B cell (primary cell): ENCODE measurements at regions not wholly inside any gene's neighbourhood (a gene's known extent, or its start where the extent isn't known, plus 50 kb on each side); places are given as distances from the start of the nearest gene placed in this dataset.

Experiments
- ATAC-seq: fragments of 200-7000 bp; cut with Tn5 transposase; one replicate; pipeline ENCODE4 v1.10.0; 2021; ENCODE audit warnings: low read depth, mild to moderate bottlenecking, moderate number of reproducible peaks, moderate library complexity
- CTCF ChIA-PET: fragments of 350-600 bp; sonication (Branson Sonifier 250); formaldehyde crosslinking; loops from one replicate; lab custom pipeline; 2021; ENCODE audit warnings: antibody characterized with exemption, inconsistent platforms; lab: Charles Lee
- POLR2A ChIA-PET: fragments of 350-600 bp; sonication (Branson Sonifier 250); formaldehyde crosslinking; loops from one replicate; lab custom pipeline; 2021; ENCODE audit warnings: antibody characterized with exemption; lab: Charles Lee
- DNase-seq: peaks from one replicate; pipeline ENCODE4 v3.0.0; 2013
- H2AFZ ChIP-seq: 2 replicates; pipeline ENCODE4 v1.6.1; 2012; ENCODE audit warnings: mild to moderate bottlenecking, low read depth, low read length; ENCODE audit not compliant: insufficient read depth, poor library complexity, severe bottlenecking
- H3K27ac ChIP-seq, 2 donors: 1 replicate in 1 of 2; 2 replicates in 1 of 2; pipeline ENCODE4 v1.5.1; 2012 to 2013; ENCODE audit warnings: low read length in 2 of 2, mild to moderate bottlenecking in 2 of 2, moderate library complexity in 1 of 2
- H3K27me3 ChIP-seq, 4 experiments: fragments of 200-600 bp in 1 of 4; sonication (generic) in 1 of 4; replicated peaks in 1 of 4; 1 replicate in 2 of 4; 2 replicates in 2 of 4; pipeline versions ENCODE4 v1.6.1 to v1.7.0; 2013 to 2016; ENCODE audit warnings: low read length in 3 of 4, mild to moderate bottlenecking in 2 of 4, mixed read lengths in 1 of 4, moderate library complexity in 1 of 4; ENCODE audit not compliant: insufficient read depth in 4 of 4, control insufficient read depth in 3 of 4; ENCODE audit errors: control extremely low read depth in 1 of 4
- H3K36me3 ChIP-seq, 2 experiments: replicated peaks in 1 of 2; 1 replicate in 1 of 2; 2 replicates in 1 of 2; pipeline versions ENCODE4 v1.6.1 to v1.7.1; 2013; ENCODE audit warnings: low read length in 1 of 2; ENCODE audit not compliant: insufficient read depth in 2 of 2, control insufficient read depth in 1 of 2; ENCODE audit errors: control extremely low read depth in 1 of 2, extremely low read depth in 1 of 2
- H3K4me1 ChIP-seq, 2 donors: fragments of 200-600 bp in 1 of 2; sonication (generic) in 1 of 2; 1 replicate in 1 of 2; 2 replicates in 1 of 2; pipeline versions ENCODE4 v1.5.1 to v1.6.1; 2013 to 2017; ENCODE audit warnings: low read length in 2 of 2; ENCODE audit not compliant: control insufficient read depth in 2 of 2, insufficient read depth in 2 of 2
- H3K4me2 ChIP-seq: replicated peaks from 2 replicates; pipeline ENCODE3; 2012; ENCODE audit warnings: mild to moderate bottlenecking, low read depth, low read length; ENCODE audit not compliant: poor library complexity, severe bottlenecking
- H3K4me3 ChIP-seq, 5 experiments: fragments of 200-600 bp in 1 of 5; sonication (generic) in 1 of 5; 1 replicate in 3 of 5; 2 replicates in 2 of 5; pipeline versions ENCODE4 v1.5.1 to v1.7.0; 2011 to 2016; ENCODE audit warnings: low read length in 4 of 5, mild to moderate bottlenecking in 4 of 5, low read depth in 2 of 5, control low read depth in 1 of 5, moderate library complexity in 1 of 5; ENCODE audit not compliant: insufficient read depth in 1 of 5; ENCODE audit errors: control extremely low read depth in 1 of 5, extremely low read depth in 1 of 5
- H3K79me2 ChIP-seq: fragments of 200-600 bp; sonication (generic); one replicate; pipeline ENCODE4 v1.6.0; 2016; ENCODE audit warnings: low read length; ENCODE audit not compliant: control insufficient read depth, insufficient read depth
- H3K9ac ChIP-seq: fragments of 200-600 bp; sonication (generic); 2 replicates; pipeline ENCODE4 v1.6.1; 2017; ENCODE audit warnings: mild to moderate bottlenecking, low read length, moderate library complexity
- H3K9me3 ChIP-seq, 3 donors: one replicate each; pipeline versions ENCODE4 v1.6.1 to v1.7.1; 2013; ENCODE audit warnings: low read length in 2 of 3; ENCODE audit not compliant: control insufficient read depth in 2 of 3, insufficient read depth in 1 of 3; ENCODE audit errors: control extremely low read depth in 1 of 3
- H4K20me1 ChIP-seq: 2 replicates; pipeline ENCODE4 v1.6.0; 2012; ENCODE audit warnings: mild to moderate bottlenecking, low read length; ENCODE audit not compliant: insufficient read depth, control insufficient read depth, poor library complexity, severe bottlenecking
- H3K27ac Mint-ChIP-seq: one replicate; pipeline ENCODE4 v1.8.0; 2021; ENCODE audit warnings: mixed read lengths
- H3K27me3 Mint-ChIP-seq: one replicate; pipeline ENCODE4 v1.8.0; 2021; ENCODE audit warnings: mixed read lengths
- H3K4me1 Mint-ChIP-seq: one replicate; pipeline ENCODE4 v1.8.0; 2021; ENCODE audit warnings: mixed read lengths
- H3K4me3 Mint-ChIP-seq: one replicate; pipeline ENCODE4 v1.8.0; 2021; ENCODE audit warnings: mixed read lengths
- H3K9me3 Mint-ChIP-seq: one replicate; pipeline ENCODE4 v1.8.0; 2022; ENCODE audit warnings: mixed read lengths; ENCODE audit not compliant: insufficient read depth
- CTCF ChIP-seq: fragments of 200-600 bp; IDR thresholded peaks from one replicate; pipeline ENCODE4 v1.8.0; 2022; ENCODE audit warnings: antibody characterized with exemption, mild to moderate bottlenecking
- EZH2 ChIP-seq: IDR thresholded peaks from 2 replicates; pipeline ENCODE4 v1.6.1; 2012; ENCODE audit warnings: borderline replicate concordance, low read depth, mild to moderate bottlenecking, moderate library complexity, low read length; ENCODE audit not compliant: insufficient read depth, poor library complexity, severe bottlenecking
- WGBS: methylation state at CpG from one replicate; pipeline ENCODE4 v1.1.5; 2013; ENCODE audit warnings: missing lambda C conversion rate; ENCODE audit not compliant: insufficient coverage; 5-methylcytosine and 5-hydroxymethylcytosine counted together
- intact Hi-C: fragments of 100-400 bp; cut with micrococcal nuclease; formaldehyde crosslinking; loops from one replicate; pipeline ENCODE4 v1.10.0; 2022

GRCh38 chr2:164224007-164224406 is 397.3 kb downstream of the GRB14 start:
- no peaks in the 10 kb centered on the region for H3K36me3 ChIP-seq
- H3K79me2 ChIP-seq: no peaks in the 10 kb centered on the region
- H3K4me1 Mint-ChIP-seq: no peaks in the 10 kb centered on the region
- intact Hi-C loops: no loop called here
- no peak for ATAC-seq
- H3K4me2 ChIP-seq: no peak overlapping the region
- no peak overlapping the region for H3K9ac ChIP-seq
- H3K9me3 ChIP-seq: no peaks in the 10 kb centered on the region
- H3K4me3 Mint-ChIP-seq: no peak overlapping the region
- H4K20me1 ChIP-seq: no peaks in the 10 kb centered on the region
- no peaks in the 10 kb centered on the region for H3K27me3 Mint-ChIP-seq
- no peaks in the 10 kb centered on the region for H3K4me1 ChIP-seq
- no peak overlapping the region for H3K4me3 ChIP-seq
- no peak overlapping the region for H2AFZ ChIP-seq
- ChIA-PET CTCF (no interaction called here), POLR2A (no interaction called here)
- no peak for DNase-seq
- H3K27me3 ChIP-seq: no peaks in the 10 kb centered on the region
- H3K27ac Mint-ChIP-seq: no peak overlapping the region
- no peak overlapping the region for H3K27ac ChIP-seq
- H3K9me3 Mint-ChIP-seq: no peaks in the 10 kb centered on the region
- TF ChIP-seq EZH2 (no peak), CTCF (no peak)

GRCh38 chr2:164221473-164221872 is 399.8 kb downstream of the GRB14 start:
- H3K4me2 ChIP-seq: no peak overlapping the region
- no peak for DNase-seq

More at GRCh38 chr2:164221473-164221872, 399.8 kb downstream of the GRB14 start:
- ChIA-PET POLR2A (no interaction called here), CTCF (no interaction called here)
- no CpG with 5 or more reads among the region's 2 CpGs for WGBS
- Mint-ChIP-seq H3K4me1 (no peaks in the 10 kb centered on the region), H3K4me3 (no peak overlapping the region), H3K27ac (no peak overlapping the region), H3K9me3 (no peaks in the 10 kb centered on the region), H3K27me3 (no peaks in the 10 kb centered on the region)
- Histone ChIP-seq H3K36me3 (no peaks in the 10 kb centered on the region), H3K9me3 (no peaks in the 10 kb centered on the region), H3K4me3 (no peak overlapping the region), H2AFZ (no peak overlapping the region), H3K27ac (no peak overlapping the region), H3K79me2 (no peaks in the 10 kb centered on the region), H4K20me1 (no peaks in the 10 kb centered on the region), H3K9ac (no peak overlapping the region), H3K27me3 (no peaks in the 10 kb centered on the region), H3K4me1 (no peaks in the 10 kb centered on the region)
- intact Hi-C loops: no loop called here
- TF ChIP-seq CTCF (no peak), EZH2 (no peak)
- no peak for ATAC-seq
